Body of pancreas (tissue), 4 donors: ENCODE measurements at regions not wholly inside any gene's neighbourhood (a gene's known extent, or its start where the extent isn't known, plus 50 kb on each side); places are given as distances from the start of the nearest gene placed in this dataset.
"Not testable (repeated sequence)": the region's sequence is repeated elsewhere in the genome, so short reads cannot be mapped to it uniquely, and the experiment has no call there.

Source experiments
- POLR2A ChIP-seq, 3 donors: fragments of 450-650 bp; IDR thresholded peaks; one replicate each; pipeline ENCODE4 v1.6.1; 2016; ENCODE audit warnings: antibody characterized with exemption in 3 of 3, mild to moderate bottlenecking in 2 of 3
- TF ChIP-seq, protein P1 (sequence below), 7 experiments: fragments of 450-650 bp in 4 of 7; fragments of 200-600 bp in 3 of 7; sonication (generic) in 3 of 7; IDR thresholded peaks; one replicate each; pipeline ENCODE4 v1.5.1; 2016 to 2019; ENCODE audit warnings: antibody characterized with exemption in 7 of 7

DNA sequence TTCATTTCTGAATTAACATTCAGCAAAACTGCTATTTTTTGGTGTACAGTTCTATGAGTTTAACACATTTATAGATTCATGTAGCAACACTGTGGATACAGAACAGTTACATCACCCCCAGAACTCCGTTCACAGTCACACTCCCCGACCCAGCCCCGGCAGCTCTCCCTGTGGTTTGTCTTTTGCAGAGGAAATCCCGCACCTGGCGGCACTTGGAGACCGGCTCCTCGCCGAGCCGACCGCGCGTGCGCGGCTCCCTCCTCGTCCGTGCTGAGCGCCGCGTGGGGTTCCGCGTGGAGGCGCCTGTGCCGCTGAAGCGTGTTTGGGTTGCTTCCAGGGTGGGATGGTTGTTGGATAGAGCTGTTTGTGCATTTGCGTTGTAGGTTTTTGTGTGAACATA, 132.6 kb upstream of the PDCD2 start:
- TF ChIP-seq, protein P1, sequence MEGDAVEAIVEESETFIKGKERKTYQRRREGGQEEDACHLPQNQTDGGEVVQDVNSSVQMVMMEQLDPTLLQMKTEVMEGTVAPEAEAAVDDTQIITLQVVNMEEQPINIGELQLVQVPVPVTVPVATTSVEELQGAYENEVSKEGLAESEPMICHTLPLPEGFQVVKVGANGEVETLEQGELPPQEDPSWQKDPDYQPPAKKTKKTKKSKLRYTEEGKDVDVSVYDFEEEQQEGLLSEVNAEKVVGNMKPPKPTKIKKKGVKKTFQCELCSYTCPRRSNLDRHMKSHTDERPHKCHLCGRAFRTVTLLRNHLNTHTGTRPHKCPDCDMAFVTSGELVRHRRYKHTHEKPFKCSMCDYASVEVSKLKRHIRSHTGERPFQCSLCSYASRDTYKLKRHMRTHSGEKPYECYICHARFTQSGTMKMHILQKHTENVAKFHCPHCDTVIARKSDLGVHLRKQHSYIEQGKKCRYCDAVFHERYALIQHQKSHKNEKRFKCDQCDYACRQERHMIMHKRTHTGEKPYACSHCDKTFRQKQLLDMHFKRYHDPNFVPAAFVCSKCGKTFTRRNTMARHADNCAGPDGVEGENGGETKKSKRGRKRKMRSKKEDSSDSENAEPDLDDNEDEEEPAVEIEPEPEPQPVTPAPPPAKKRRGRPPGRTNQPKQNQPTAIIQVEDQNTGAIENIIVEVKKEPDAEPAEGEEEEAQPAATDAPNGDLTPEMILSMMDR (IDR thresholded peaks at IDR 0.05) = not testable (repeated sequence)
- TF ChIP-seq POLR2A (IDR thresholded peaks at IDR 0.05) = not testable (repeated sequence)
